GM19438 (cell line): ENCODE measurements at regions not wholly inside any gene's neighbourhood (a gene's known extent, or its start where the extent isn't known, plus 50 kb on each side); places are given as distances from the start of the nearest gene placed in this dataset.
A peak's percentile ranks its signal among the peaks of the same experiment; 100 is the strongest.
"Not testable (repeated sequence)": the region's sequence is repeated elsewhere in the genome, so short reads cannot be mapped to it uniquely, and the experiment has no call there.

Experiments used
- ATAC-seq: cut with Tn5 transposase; IDR thresholded peaks from one replicate; pipeline ENCODE4 v1.9.1; 2021; ENCODE audit warnings: low read depth; ENCODE audit not compliant: unreplicated experiment

GRCh38 chr14:37972941-37973887 is 234.5 kb upstream of the SSTR1 start:
- ATAC-seq: no peak

DNA sequence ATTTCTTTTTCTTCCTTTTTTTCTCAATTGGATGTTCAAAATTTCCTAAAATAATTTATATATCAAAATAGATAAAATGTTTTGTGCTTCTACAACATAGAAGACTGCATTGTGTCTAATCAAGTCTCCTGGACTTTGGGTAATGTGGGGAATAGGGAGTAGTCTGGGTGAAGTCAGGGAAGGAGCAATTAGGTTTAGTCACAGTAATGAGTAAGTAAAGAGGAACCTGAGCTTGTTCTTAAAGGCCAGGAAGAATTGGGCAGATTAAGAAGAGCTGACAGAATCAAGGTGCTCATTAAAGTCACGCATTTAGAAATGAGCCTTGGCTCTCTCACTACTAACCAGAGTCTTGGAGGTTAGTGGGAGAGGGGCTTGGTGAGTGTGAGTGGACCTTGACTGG is 233.3 kb upstream of the SSTR1 start:
- ATAC-seq: no peak

DNA sequence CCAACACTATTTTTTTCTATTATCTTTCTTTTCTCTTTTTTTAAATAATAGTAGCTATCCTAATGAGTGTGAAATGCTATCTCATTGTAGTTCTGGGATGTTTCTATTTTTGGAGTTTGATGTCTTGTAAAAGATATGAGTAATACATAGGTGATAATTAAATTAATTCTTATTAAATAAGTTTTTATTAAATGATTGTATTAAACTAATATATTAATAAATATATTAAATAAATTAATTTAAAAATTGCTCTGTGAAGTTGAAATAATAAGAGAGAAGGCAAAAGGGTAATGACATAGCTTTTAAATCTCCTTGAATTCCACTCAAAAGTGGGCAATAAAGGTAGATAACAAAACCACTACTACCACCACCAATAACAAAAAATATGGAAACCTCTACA is 230.2 kb upstream of the SSTR1 start:
- no peak for ATAC-seq

DNA sequence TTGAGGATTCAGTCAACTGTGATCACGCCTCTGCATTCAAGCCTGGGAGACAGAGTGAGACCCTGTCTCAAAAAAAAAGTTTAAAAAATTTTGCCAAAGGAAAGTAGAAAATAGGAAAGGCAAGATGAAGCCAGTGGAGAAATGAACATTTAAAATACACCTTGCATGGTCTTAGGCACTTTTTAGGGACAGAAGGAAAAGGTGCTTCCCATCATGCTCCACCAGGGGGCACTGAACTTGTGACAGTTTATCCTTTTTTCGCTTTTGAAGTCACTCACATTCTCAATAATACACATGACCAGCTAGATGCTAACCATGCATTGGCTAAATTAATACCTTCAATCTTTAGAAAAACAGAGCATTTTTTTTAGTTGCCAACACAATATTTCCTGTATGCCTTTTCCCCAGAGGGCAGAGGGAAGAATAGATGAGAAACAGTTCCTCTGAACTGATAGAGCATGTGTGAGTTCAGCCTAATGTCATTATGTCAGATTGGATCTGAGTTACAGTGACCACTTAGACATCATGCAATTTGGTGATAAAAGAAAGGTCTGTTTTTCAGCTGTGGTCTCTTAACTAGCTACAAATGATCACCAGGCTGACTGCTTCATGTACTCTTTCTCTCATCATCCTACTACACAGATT is 221.8 kb upstream of the SSTR1 start:
- peak; percentile 77 for ATAC-seq

DNA sequence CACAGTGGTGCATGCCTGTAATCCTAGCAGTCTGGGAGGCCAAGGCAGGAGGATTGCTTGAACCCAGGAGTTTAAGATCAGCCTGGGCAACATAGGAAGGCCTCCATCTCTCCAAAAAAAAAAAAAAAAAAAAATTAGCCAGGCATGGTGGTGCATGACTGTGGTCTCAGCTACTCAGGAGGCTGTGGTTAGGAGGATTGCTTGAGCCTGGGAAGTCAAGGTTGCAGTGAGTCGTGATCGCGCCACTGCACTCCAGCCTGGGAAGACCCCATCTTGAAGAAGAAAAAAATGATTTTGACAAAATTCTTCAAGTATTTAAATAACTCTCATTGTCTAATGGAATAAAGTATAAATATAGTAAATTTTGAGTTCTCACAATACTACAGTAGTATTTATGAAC is 219.2 kb upstream of the SSTR1 start:
- ATAC-seq: no peak

- no peak for ATAC-seq
These were observed 216.7 kb upstream of the SSTR1 start for GRCh38 chr14:37991027-37991426.

GRCh38 chr14:37992499-37992898 is 215.2 kb upstream of the SSTR1 start:
- no peak for ATAC-seq

- no peak for ATAC-seq
These were observed 212.8 kb upstream of the SSTR1 start for GRCh38 chr14:37994846-37995372.

- ATAC-seq: no peak
These were observed 210.7 kb upstream of the SSTR1 start for GRCh38 chr14:37997017-37997416.

DNA sequence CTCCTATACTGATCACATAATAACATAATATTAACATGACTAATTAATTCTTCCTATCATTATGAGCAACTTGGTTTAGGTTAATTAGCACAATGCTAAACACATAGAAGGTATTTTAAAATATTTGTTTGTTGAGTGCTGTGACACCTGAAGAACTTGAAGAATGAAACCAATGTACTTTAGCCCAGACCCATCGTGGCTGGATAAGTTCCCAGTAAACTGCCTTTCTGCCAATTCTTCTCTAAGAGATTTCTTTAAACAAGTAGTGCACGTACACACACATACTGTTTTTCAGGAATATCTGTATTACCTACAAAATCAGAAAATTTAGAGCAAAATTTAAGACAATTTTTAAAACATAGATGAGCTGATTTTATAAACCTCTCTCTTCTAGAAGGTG is 207.4 kb upstream of the SSTR1 start:
- no peak for ATAC-seq

DNA sequence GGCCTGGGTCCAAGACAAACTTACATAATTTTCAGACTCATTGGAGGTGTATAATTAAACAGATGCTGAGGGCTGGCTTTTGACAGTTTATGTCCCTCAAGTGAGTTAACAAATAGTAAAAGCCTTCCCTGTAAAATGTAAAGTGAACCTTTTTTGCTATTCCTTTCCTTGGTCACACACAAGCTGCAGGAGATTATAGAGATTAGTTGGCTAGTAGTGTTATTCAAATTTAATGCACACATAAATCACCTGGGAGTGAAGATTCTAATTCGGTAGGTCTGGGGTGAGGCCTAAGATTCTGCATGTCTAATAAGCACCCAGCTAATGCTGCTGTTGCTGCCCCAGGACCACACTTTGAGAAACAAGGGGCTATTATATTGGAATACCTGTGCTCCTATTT is 206.2 kb upstream of the SSTR1 start:
- ATAC-seq: no peak

- ATAC-seq: no peak
These were observed 203.7 kb upstream of the SSTR1 start for GRCh38 chr14:38003746-38004609.

DNA sequence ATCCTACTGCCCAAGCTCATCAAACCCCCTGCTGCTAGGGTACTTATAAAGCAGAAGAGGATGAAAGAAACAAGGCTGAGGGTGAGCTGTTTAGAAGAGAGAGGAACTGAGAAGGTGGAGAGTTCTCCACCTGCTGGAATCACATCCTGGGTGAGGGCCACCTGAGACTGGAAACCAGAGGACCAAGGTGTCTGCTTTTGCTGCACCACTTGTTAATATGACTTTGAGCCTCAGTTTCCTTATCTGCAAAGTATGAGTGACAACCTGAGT is 203.2 kb upstream of the SSTR1 start:
- no peak for ATAC-seq

- not testable (repeated sequence) for ATAC-seq
These were observed 196.5 kb upstream of the SSTR1 start for GRCh38 chr14:38011156-38011555.

DNA sequence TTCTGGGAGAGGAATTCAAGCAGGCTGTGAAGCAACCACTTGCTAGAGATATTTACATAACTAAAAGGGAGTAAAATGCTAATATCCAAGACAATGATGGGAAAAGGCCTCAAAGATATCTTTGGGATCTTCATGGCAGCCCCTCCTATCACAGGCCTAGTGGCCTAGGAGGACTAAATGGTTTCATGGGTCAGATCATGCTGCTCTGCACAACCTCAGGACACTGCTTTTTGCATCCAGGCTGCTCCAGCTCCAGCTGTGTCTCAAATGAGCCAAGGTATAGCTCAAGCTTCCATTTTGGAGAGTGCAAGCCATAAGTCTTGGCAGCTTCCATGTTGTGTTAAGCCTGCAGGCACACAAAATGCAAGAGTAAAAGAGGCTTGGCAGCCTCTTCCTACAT is 195.6 kb upstream of the SSTR1 start:
- ATAC-seq: no peak

GRCh38 chr14:38016497-38016896 is 191.2 kb upstream of the SSTR1 start:
- ATAC-seq: no peak

DNA sequence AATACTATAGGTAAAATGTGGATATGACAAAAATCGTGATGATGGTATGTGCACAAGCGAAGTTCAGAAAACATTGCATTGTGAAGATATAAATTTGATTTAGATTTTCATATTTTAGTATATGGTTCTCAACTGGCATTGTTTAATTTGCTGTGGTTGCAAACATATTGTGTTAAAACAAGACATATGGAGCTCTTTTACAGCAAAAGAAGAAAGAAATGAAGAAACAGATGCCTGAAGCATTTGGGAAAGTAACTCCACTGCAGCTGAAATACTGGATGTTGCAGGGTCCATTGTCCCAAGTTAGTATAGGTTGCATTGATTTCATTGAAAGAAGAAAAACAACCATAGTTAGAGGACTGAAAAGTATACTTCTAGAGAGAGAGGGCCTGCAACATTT is 185.8 kb upstream of the SSTR1 start:
- ATAC-seq: no peak

DNA sequence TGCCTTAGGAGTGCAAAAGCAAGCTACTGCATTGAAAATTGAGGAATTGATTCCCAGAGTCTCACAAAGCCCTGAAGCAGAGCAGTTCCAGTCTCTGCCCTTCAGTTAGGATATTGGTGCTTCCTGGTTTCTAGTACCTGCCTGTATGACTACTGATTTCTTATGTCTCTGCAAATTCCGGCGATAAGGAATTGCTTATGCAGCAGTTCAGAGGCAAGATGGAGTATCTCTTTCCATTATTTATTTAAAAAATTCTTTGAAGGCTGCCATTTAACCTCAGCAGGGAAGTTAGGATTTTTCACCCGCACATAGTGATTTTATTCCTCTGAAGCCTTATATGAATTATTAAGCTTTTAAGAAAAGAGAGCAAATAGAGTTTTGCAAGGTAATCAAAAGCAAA is 184.9 kb upstream of the SSTR1 start:
- no peak for ATAC-seq

- no peak for ATAC-seq
These were observed 169.5 kb upstream of the SSTR1 start for GRCh38 chr14:38038171-38038570.

- ATAC-seq: no peak
These were observed 168.7 kb upstream of the SSTR1 start for GRCh38 chr14:38038986-38039385.

- ATAC-seq: no peak
These were observed 168.2 kb upstream of the SSTR1 start for GRCh38 chr14:38039496-38039895.
